ENCODE measurements at regions not wholly inside any gene's neighbourhood (a gene's known extent, or its start where the extent isn't known, plus 50 kb on each side); places are given as distances from the start of the nearest gene placed in this dataset.

DNA sequence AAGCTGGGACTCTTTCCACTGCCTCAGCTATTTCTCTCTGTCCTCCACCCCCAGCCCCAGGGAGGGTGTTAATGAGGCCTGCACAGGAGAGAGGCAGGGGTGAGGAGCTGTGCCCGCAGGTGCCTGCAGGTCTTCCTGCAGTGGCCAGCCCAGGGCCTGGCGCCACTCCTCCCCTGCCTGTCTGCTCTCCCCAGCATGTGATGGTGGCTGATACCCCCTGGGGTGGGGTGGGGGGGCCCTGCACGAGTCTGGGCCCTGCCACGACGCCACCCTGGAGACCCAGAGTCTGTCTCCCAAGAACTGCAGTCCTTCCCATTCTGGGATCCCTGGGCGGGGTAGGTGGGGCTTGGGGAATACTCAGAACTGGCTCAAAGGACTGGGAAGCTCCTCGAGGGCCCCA lies 166.4 kb upstream of the SMIM23 start:
- ATAC-seq (no peak), DNase-seq (ENCODE audit: low read depth in 1 of 2, low spot score in 1 of 2) (no peak), FAIRE-seq (no peak)
- Histone ChIP-seq H3K27ac (no peak overlapping the region), H3K4me1 (no peaks in the 10 kb centered on the region), H3K4me2 (no peak overlapping the region), H3K9me3 (no peaks in the 10 kb centered on the region), H3K4me3 (no peak overlapping the region)
- ChIA-PET POLR2A (no interaction called here), CTCF (interaction anchor here (0.5 to 6.2 kb wide), 2 partner anchors 12 to 203 kb away, joined by 3 to 41 read pairs; no protein-coding TSS in a partner anchor)
- TF ChIP-seq HOXA7 (CRISPR knock-in tag; IDR thresholded peaks at IDR 0.05) (no peak), NPAS2 (CRISPR knock-in tag; IDR thresholded peaks at IDR 0.05; ENCODE audit: borderline replicate concordance) (no peak), POLR2AphosphoS2 (conservative IDR thresholded peaks at IDR 0.05; ENCODE audit: low read length) (no peak), RNF2 (IDR thresholded peaks at IDR 0.05; ENCODE audit: borderline replicate concordance, low read depth) (no peak), NR3C1 (IDR thresholded peaks at IDR 0.05) (no peak), RCOR1 (IDR thresholded peaks at IDR 0.05; ENCODE audit: low read depth, low read length) (no peak), E2F6 (IDR thresholded peaks at IDR 0.05; ENCODE audit: borderline replicate concordance, low read depth) (no peak)
- WGBS (ENCODE audit: missing lambda C conversion rate): 54% methylated on average over 6 of the region's 7 CpGs

DNA sequence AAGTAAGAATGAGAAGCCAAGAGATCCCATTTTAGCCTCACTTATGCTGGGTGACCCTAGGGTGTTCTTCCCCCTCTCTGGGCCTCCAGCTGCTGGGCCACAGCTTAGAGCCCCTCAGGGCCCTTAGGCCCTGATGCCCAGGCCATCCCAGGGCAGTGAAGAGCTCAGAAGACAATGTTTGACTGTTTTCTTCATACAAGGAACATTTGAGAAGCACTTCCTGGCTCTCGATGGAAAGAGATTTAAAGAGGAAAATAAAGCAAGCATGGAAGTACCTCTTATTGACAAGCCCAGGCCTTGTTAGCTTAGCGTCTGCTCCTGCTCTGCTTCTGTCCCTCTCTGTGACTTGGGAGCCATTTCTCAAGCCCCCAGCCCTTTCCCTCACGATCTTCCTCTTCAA lies 165.9 kb upstream of the SMIM23 start:
- H3K9me3 ChIP-seq: no peaks in the 10 kb centered on the region
- H3K4me2 ChIP-seq: no peak overlapping the region
- TF ChIP-seq REST (IDR thresholded peaks at IDR 0.05): no peak
- TF ChIP-seq, protein P1, sequence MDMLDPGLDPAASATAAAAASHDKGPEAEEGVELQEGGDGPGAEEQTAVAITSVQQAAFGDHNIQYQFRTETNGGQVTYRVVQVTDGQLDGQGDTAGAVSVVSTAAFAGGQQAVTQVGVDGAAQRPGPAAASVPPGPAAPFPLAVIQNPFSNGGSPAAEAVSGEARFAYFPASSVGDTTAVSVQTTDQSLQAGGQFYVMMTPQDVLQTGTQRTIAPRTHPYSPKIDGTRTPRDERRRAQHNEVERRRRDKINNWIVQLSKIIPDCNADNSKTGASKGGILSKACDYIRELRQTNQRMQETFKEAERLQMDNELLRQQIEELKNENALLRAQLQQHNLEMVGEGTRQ (IDR thresholded peaks at IDR 0.05): no peak
- H3K4me3 ChIP-seq: no peak overlapping the region
- ChIA-PET POLR2A (no interaction called here), CTCF (interaction anchor here (0.5 to 6.2 kb wide), 2 partner anchors 11 to 202 kb away, joined by 3 to 41 read pairs; no protein-coding TSS in a partner anchor)
- H3K4me1 ChIP-seq: no peaks in the 10 kb centered on the region
- FAIRE-seq: no peak
- DNase-seq (ENCODE audit: low read depth in 1 of 2, low spot score in 1 of 2): no peak
- no peak overlapping the region for H3K27ac ChIP-seq
- 47% methylated on average over 3 of the region's 3 CpGs for WGBS (ENCODE audit: missing lambda C conversion rate)
- ATAC-seq: no peak

DNA sequence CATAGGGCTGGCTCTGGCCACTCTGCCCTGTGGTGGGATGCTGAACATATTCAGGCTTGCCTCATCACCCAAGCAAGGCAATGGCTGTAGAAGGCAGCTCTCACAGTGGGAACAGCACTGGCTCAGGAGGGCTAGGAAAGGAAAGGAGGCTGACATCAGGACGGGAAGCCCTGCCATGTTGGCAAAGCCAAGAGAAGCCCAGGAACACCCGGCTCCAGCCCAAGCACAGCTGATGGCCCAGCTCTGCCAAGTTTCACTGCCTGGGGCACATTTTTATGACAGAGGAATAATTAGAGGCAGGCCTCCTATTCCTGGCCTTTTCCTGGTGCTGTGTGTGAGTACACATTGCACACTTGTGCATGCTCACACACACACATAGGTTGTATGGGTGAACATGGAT lies 163.6 kb upstream of the SMIM23 start:
- TF ChIP-seq TFCP2L1 (CRISPR knock-in tag; IDR thresholded peaks at IDR 0.05) (no peak), BHLHE40 (IDR thresholded peaks at IDR 0.05; ENCODE audit: low read depth, low read length) (no peak), GATA3 (IDR thresholded peaks at IDR 0.05; ENCODE audit: borderline replicate concordance) (no peak), CHD2 (IDR thresholded peaks at IDR 0.05; ENCODE audit: low read length, partially characterized antibody) (no peak), MAZ (IDR thresholded peaks at IDR 0.05; ENCODE audit: borderline replicate concordance, low read depth, low read length) (no peak), RARB (CRISPR knock-in tag; IDR thresholded peaks at IDR 0.05) (no peak), POLR2AphosphoS2 (conservative IDR thresholded peaks at IDR 0.05; ENCODE audit: low read length) (no peak), ZSCAN20 (CRISPR knock-in tag; IDR thresholded peaks at IDR 0.05) (no peak)
- 7% methylated on average over 2 of the region's 2 CpGs for WGBS (ENCODE audit: missing lambda C conversion rate)
- no peak overlapping the region for H3K4me2 ChIP-seq
- no peak for ATAC-seq
- no peak overlapping the region for H3K4me3 ChIP-seq
- no peaks in the 10 kb centered on the region for H3K4me1 ChIP-seq
- ChIA-PET POLR2A (no interaction called here), CTCF (interaction anchor here (0.7 to 1.3 kb wide), 2 partner anchors 8 to 437 kb away, joined by 3 to 4 read pairs; no protein-coding TSS in a partner anchor)
- no peaks in the 10 kb centered on the region for H3K9me3 ChIP-seq
- no peak for FAIRE-seq
- DNase-seq (ENCODE audit: low read depth in 1 of 2, low spot score in 1 of 2): no peak
- no peak overlapping the region for H3K27ac ChIP-seq
